Endothelial cell of umbilical vein (primary cell): ENCODE measurements at regions not wholly inside any gene's neighbourhood (a gene's known extent, or its start where the extent isn't known, plus 50 kb on each side); places are given as distances from the start of the nearest gene placed in this dataset.

Source experiments
- BruUV-seq: library from RNA; stranded (reverse); fragments of 400-500 nt; replicated peaks from 2 replicates; lab custom pipeline; 2021; lab: Mats Ljungman, UMichigan
- CTCF ChIA-PET: fragments of 300-600, 350-600 bp; sonication (Branson Sonifier 250); formaldehyde crosslinking; loops from one replicate; lab custom pipeline; 2021; ENCODE audit warnings: antibody characterized with exemption, inconsistent platforms; lab: Charles Lee
- POLR2A ChIA-PET: fragments of 300-600, 350-600 bp; sonication (Branson Sonifier 250); formaldehyde crosslinking; loops from one replicate; lab custom pipeline; 2021; ENCODE audit warnings: antibody characterized with exemption, inconsistent platforms; lab: Charles Lee
- DNase-seq: peaks from one replicate; pipeline ENCODE4 v3.0.0-alpha.2; 2011; ENCODE audit warnings: low read depth, low spot score
- FAIRE-seq: peaks from 2 replicates; lab custom pipeline; 2011; peaks lifted over from hg19 to GRCh38; lab: Jason Lieb, UNC
- H2AFZ ChIP-seq: 2 replicates; pipeline ENCODE4 v1.6.0; 2012; ENCODE audit warnings: low read depth, low read length, control low read depth, inconsistent platforms
- H3K27ac ChIP-seq: 2 replicates; pipeline ENCODE4 v1.5.1; 2011; ENCODE audit warnings: low read depth, mild to moderate bottlenecking, control low read depth, low read length, moderate library complexity; ENCODE audit not compliant: insufficient read depth
- H3K27me3 ChIP-seq, 2 experiments: 2 replicates each; pipeline versions ENCODE4 v1.6.0 to v1.6.1; 2011; ENCODE audit warnings: low read length in 2 of 2, mixed read lengths in 1 of 2; ENCODE audit not compliant: control insufficient read depth in 2 of 2, insufficient read depth in 2 of 2
- H3K36me3 ChIP-seq, 2 experiments: 2 replicates in 1 of 2; 3 replicates in 1 of 2; pipeline ENCODE4 v1.5.1; 2011; ENCODE audit warnings: low read length in 2 of 2, mild to moderate bottlenecking in 1 of 2, moderate library complexity in 1 of 2; ENCODE audit not compliant: control insufficient read depth in 2 of 2, insufficient read depth in 2 of 2; ENCODE audit errors: extremely low read depth in 1 of 2
- H3K4me1 ChIP-seq: 3 replicates; pipeline ENCODE4 v1.5.1; 2011; ENCODE audit warnings: mild to moderate bottlenecking, low read length; ENCODE audit not compliant: control insufficient read depth, insufficient read depth; ENCODE audit errors: extremely low read depth
- H3K4me2 ChIP-seq: 2 replicates; pipeline ENCODE4 v1.6.1; 2011; ENCODE audit warnings: low read length, control low read depth, mixed read lengths; ENCODE audit not compliant: insufficient read depth
- H3K4me3 ChIP-seq, 3 experiments: fragments of 200-600 bp in 1 of 3; sonication (generic), shearing (Covaris generic) in 1 of 3; replicated peaks in 1 of 3; 2 replicates each; pipeline ENCODE4 v1.5.1; 2011 to 2016; ENCODE audit warnings: control low read depth in 3 of 3, low read length in 3 of 3, mild to moderate bottlenecking in 2 of 3, inconsistent platforms in 1 of 3, low read depth in 1 of 3, moderate library complexity in 1 of 3; ENCODE audit not compliant: insufficient read depth in 1 of 3
- H3K79me2 ChIP-seq: 2 replicates; pipeline ENCODE4 v1.6.0; 2012; ENCODE audit warnings: low read length, inconsistent platforms; ENCODE audit not compliant: control insufficient read depth, insufficient read depth
- H3K9ac ChIP-seq: replicated peaks from 2 replicates; pipeline ENCODE3; 2011; ENCODE audit warnings: low read length, control low read depth; ENCODE audit not compliant: insufficient read depth; ENCODE audit errors: extremely low read depth
- H3K9me1 ChIP-seq: replicated peaks from 3 replicates; pipeline ENCODE4 v1.6.0; 2011; ENCODE audit warnings: mild to moderate bottlenecking, low read length; ENCODE audit not compliant: control insufficient read depth, insufficient read depth; ENCODE audit errors: extremely low read depth
- H3K9me3 ChIP-seq: replicated peaks from 2 replicates; pipeline ENCODE4 v1.5.1; 2012; ENCODE audit warnings: low read length, inconsistent platforms; ENCODE audit not compliant: control insufficient read depth, insufficient read depth
- H4K20me1 ChIP-seq: replicated peaks from 2 replicates; pipeline ENCODE3; 2011; ENCODE audit warnings: mild to moderate bottlenecking, low read length; ENCODE audit not compliant: control insufficient read depth, insufficient read depth; ENCODE audit errors: extremely low read depth
- EZH2 ChIP-seq: IDR thresholded peaks from 2 replicates; pipeline ENCODE4 v1.6.1; 2012; ENCODE audit warnings: borderline replicate concordance, low read depth, mild to moderate bottlenecking, moderate library complexity, low read length, inconsistent platforms; ENCODE audit not compliant: severe bottlenecking
- FOS ChIP-seq: IDR thresholded peaks from 2 replicates; pipeline ENCODE4 v1.6.1; 2011; ENCODE audit warnings: mild to moderate bottlenecking, low read length, moderate library complexity, borderline replicate concordance; ENCODE audit not compliant: insufficient read depth
- GATA2 ChIP-seq: IDR thresholded peaks from 2 replicates; pipeline ENCODE4 v1.7.0; 2011; ENCODE audit warnings: low read depth, mild to moderate bottlenecking, moderate library complexity, mixed read lengths, low read length; ENCODE audit not compliant: insufficient read length, insufficient read depth
- JUN ChIP-seq: IDR thresholded peaks from 2 replicates; pipeline ENCODE4 v1.6.1; 2011; ENCODE audit warnings: borderline replicate concordance, low read depth; ENCODE audit not compliant: insufficient read length, insufficient read depth
- MAX ChIP-seq: IDR thresholded peaks from 2 replicates; pipeline ENCODE4 v1.6.1; 2011; ENCODE audit not compliant: insufficient read depth, insufficient read length
- MYC ChIP-seq: IDR thresholded peaks from one replicate; pipeline ENCODE4 v1.6.1; 2011; ENCODE audit warnings: mild to moderate bottlenecking, low read depth, low read length
- POLR2A ChIP-seq: IDR thresholded peaks from 2 replicates; pipeline ENCODE4 v1.6.1; 2012; ENCODE audit warnings: low read depth, mild to moderate bottlenecking, control low read depth, low read length
- POLR2AphosphoS5 ChIP-seq: IDR thresholded peaks from 2 replicates; pipeline ENCODE4 v1.6.1; 2012; ENCODE audit warnings: low read depth, mild to moderate bottlenecking, control low read depth, low read length, moderate library complexity; ENCODE audit not compliant: insufficient read depth
- dilution Hi-C: fragments of 300-500 bp; cut with MboI; formaldehyde crosslinking; loops from one replicate; pipeline ENCODE4 v1.15.0; 2019; ENCODE audit warnings: low sequenced_read_pairs; ENCODE audit not compliant: extremely low pct_ligation_motif_present
- intact Hi-C: fragments of 100-400 bp; cut with micrococcal nuclease; formaldehyde crosslinking; loops from one replicate; pipeline ENCODE4 v1.10.0; 2022
- TF ChIP-seq, protein P1 (sequence below), 2 donors: IDR thresholded peaks; 1 replicate in 1 of 2; 2 replicates in 1 of 2; pipeline ENCODE4 v1.5.1; 2011; ENCODE audit warnings: low read length in 2 of 2, mild to moderate bottlenecking in 2 of 2, moderate library complexity in 2 of 2, control low read depth in 1 of 2, inconsistent platforms in 1 of 2, low read depth in 1 of 2; ENCODE audit not compliant: insufficient read depth in 1 of 2; ENCODE audit errors: extremely low read depth in 1 of 2

DNA sequence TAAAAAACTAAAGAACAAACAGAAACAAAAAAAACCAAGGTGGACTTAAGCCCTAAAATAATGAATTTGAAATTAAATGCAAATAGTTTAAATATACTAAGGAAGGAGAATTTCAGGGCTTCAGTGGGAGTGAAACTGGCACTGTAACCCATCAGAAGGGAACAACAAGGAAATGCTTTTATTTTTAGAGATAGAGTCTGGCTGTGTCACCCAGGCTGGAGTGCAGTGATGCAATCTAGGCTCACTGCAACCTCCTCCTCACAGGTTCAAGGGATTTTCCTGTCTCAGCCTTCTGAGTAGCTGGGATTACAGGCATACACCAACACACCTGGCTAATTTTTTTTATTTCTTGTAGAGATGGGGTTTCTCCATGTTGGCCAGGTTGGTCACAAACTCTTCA, 625.2 kb upstream of the CDH8 start:
- BruUV-seq, result no TSS peak
- no peaks in the 10 kb centered on the region for H3K4me1 ChIP-seq
- no peak overlapping the region for H2AFZ ChIP-seq
- H3K9me1 ChIP-seq, result no peaks in the 10 kb centered on the region
- H3K36me3 ChIP-seq, result no peaks in the 10 kb centered on the region
- H3K9ac ChIP-seq, result no peak overlapping the region
- TF ChIP-seq EZH2 (no peak), FOS (no peak), GATA2 (no peak), POLR2A (no peak), POLR2AphosphoS5 (no peak), MYC (no peak), MAX (no peak), JUN (no peak)
- TF ChIP-seq, protein P1, sequence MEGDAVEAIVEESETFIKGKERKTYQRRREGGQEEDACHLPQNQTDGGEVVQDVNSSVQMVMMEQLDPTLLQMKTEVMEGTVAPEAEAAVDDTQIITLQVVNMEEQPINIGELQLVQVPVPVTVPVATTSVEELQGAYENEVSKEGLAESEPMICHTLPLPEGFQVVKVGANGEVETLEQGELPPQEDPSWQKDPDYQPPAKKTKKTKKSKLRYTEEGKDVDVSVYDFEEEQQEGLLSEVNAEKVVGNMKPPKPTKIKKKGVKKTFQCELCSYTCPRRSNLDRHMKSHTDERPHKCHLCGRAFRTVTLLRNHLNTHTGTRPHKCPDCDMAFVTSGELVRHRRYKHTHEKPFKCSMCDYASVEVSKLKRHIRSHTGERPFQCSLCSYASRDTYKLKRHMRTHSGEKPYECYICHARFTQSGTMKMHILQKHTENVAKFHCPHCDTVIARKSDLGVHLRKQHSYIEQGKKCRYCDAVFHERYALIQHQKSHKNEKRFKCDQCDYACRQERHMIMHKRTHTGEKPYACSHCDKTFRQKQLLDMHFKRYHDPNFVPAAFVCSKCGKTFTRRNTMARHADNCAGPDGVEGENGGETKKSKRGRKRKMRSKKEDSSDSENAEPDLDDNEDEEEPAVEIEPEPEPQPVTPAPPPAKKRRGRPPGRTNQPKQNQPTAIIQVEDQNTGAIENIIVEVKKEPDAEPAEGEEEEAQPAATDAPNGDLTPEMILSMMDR (IDR thresholded peaks at IDR 0.05; ENCODE audit: extremely low read depth in 1 of 2, insufficient read depth in 1 of 2, low read depth in 1 of 2, low read length in 2 of 2), result no peak
- H3K27me3 ChIP-seq, result no peaks in the 10 kb centered on the region
- H3K79me2 ChIP-seq, result no peaks in the 10 kb centered on the region
- H3K4me2 ChIP-seq, result no peak overlapping the region
- ChIA-PET CTCF (no interaction called here), POLR2A (no interaction called here)
- FAIRE-seq (no peak), DNase-seq (no peak)
- H3K9me3 ChIP-seq, result peaks cover 5% of the 10 kb centered on the region
- no peaks in the 10 kb centered on the region for H4K20me1 ChIP-seq
- dilution Hi-C loops (no loop called here), intact Hi-C loops (no loop called here)
- no peak overlapping the region for H3K27ac ChIP-seq
- no peak overlapping the region for H3K4me3 ChIP-seq
